Activated naive CD8-positive, alpha-beta T cell treated with anti-CD3 and anti-CD28 coated beads, Interleukin-2, amount 50 U/mL, for 24 hours (primary cell): ENCODE measurements at regions not wholly inside any gene's neighbourhood (a gene's known extent, or its start where the extent isn't known, plus 50 kb on each side); places are given as distances from the start of the nearest gene placed in this dataset.

Experiments used
- ATAC-seq: fragments of 150-1000 bp; cut with Tn5 transposase; one replicate; pipeline ENCODE4 v1.10.0; 2021
- DNase-seq: peaks from one replicate; pipeline ENCODE4 v3.0.0; 2021
- H3K27ac Mint-ChIP-seq: one replicate; pipeline ENCODE4 v1.8.0; 2021; ENCODE audit warnings: mild to moderate bottlenecking, mixed read lengths
- H3K27me3 Mint-ChIP-seq: one replicate; pipeline ENCODE4 v1.8.0; 2021; ENCODE audit warnings: mixed read lengths
- H3K36me3 Mint-ChIP-seq: one replicate; pipeline ENCODE4 v1.8.0; 2021; ENCODE audit warnings: low read depth, mixed read lengths
- H3K4me1 Mint-ChIP-seq: one replicate; pipeline ENCODE4 v1.8.0; 2021; ENCODE audit warnings: mixed read lengths
- H3K4me3 Mint-ChIP-seq: one replicate; pipeline ENCODE4 v1.8.0; 2021; ENCODE audit warnings: mild to moderate bottlenecking, moderate library complexity, mixed read lengths
- H3K9me3 Mint-ChIP-seq: one replicate; pipeline ENCODE4 v1.8.0; 2021; ENCODE audit warnings: mixed read lengths

GRCh38 chr2:206368484-206368883 lies 74.8 kb upstream of the ADAM23 start:
- peaks cover 2% of the 10 kb centered on the region for H3K36me3 Mint-ChIP-seq
- ATAC-seq, result no peak
- H3K9me3 Mint-ChIP-seq, result peaks cover 12% of the 10 kb centered on the region
- no peak overlapping the region for H3K27ac Mint-ChIP-seq
- H3K27me3 Mint-ChIP-seq, result no peaks in the 10 kb centered on the region
- H3K4me3 Mint-ChIP-seq, result no peak overlapping the region
- DNase-seq, result no peak
- peaks cover 3% of the 10 kb centered on the region for H3K4me1 Mint-ChIP-seq

DNA sequence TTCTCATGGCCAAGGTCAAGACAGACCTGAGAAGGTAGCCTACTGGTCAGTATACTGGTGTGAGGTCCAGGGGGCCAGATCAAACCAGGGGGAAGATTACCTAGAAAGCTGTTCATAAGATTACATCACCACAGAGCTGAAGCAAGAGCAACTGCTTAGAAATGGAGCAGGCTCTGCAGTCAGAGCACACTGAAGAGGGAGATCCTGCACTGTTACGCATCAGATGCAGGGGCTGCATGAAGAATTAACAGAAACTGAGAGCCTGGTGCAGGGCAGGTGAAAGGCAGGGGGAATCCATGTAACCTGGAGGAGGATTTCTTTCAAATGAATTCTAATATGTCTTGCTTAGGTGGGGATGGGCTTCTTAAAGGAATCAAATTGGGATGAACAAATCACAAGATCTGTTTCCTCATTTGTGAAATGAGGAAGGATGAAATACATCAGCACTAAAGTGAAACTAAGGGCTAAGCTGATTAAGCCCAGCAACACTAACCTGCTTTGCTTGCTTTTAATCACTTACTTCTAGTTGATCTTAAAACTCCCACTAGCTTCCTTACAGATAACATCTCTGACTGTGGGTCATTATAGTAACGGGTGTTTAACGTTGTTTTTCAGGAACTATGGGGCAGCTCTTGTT lies 74.3 kb upstream of the ADAM23 start:
- ATAC-seq (no peak), DNase-seq (no peak)
- Mint-ChIP-seq H3K9me3 (peaks cover 17% of the 10 kb centered on the region), H3K4me3 (no peak overlapping the region), H3K4me1 (peaks cover 3% of the 10 kb centered on the region), H3K27ac (no peak overlapping the region), H3K27me3 (no peaks in the 10 kb centered on the region), H3K36me3 (peaks cover 2% of the 10 kb centered on the region)

DNA sequence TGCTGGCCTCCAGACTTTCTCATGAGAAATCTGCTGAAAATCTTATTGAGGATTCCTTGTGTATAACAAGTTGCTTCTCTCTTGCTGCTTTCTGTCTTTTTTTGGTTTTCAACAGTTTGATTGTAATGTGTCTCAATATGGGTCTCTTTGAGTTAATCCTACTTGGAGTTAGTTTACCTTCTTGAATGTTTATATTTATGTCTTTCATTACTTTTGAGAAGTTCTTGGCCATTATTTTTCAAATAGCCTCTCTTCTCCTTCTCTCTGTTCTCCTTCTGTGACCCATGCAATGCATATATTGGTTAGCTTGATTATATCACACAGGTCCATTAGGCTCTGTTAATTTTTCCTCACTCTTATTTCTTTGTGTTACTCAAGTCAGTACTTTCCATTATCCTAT lies 67.4 kb upstream of the ADAM23 start:
- Mint-ChIP-seq H3K27ac (no peak overlapping the region), H3K9me3 (peaks cover 34% of the 10 kb centered on the region), H3K36me3 (peaks cover 2% of the 10 kb centered on the region), H3K4me3 (no peak overlapping the region), H3K27me3 (no peaks in the 10 kb centered on the region), H3K4me1 (no peaks in the 10 kb centered on the region)
- ATAC-seq (no peak), DNase-seq (no peak)

DNA sequence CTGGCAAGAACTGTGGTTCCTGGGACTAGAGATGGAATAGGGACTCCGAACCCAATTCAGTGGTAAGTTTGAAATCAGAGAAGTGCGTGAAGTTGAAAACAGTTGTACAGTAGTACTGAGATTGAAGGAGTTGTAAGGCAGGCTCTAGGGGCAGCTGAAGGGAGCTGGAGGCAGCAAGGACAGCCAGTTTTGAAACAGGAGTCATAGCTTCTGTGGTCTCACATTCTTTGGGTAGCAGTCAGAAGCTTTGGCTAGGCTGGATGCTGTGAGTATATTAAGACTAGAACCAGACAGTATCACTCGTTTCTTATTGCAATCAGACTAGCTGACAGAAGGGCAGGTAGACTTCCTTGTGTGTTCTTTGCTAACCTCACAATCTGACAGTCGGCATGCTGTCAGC lies 64.5 kb upstream of the ADAM23 start:
- Mint-ChIP-seq H3K36me3 (no peaks in the 10 kb centered on the region), H3K27me3 (no peaks in the 10 kb centered on the region), H3K9me3 (peaks cover 24% of the 10 kb centered on the region), H3K27ac (no peak overlapping the region), H3K4me1 (no peaks in the 10 kb centered on the region), H3K4me3 (no peak overlapping the region)
- no peak for ATAC-seq
- DNase-seq, result no peak

- DNase-seq, result no peak
- Mint-ChIP-seq H3K27me3 (no peaks in the 10 kb centered on the region), H3K9me3 (peaks cover 21% of the 10 kb centered on the region), H3K4me1 (no peaks in the 10 kb centered on the region), H3K4me3 (no peak overlapping the region), H3K36me3 (no peaks in the 10 kb centered on the region), H3K27ac (no peak overlapping the region)
- no peak for ATAC-seq
Measured at GRCh38 chr2:206379266-206379665, 64.1 kb upstream of the ADAM23 start.

GRCh38 chr2:206379886-206380285 lies 63.4 kb upstream of the ADAM23 start:
- Mint-ChIP-seq H3K27me3 (no peaks in the 10 kb centered on the region), H3K4me3 (no peak overlapping the region), H3K36me3 (no peaks in the 10 kb centered on the region), H3K27ac (no peak overlapping the region), H3K9me3 (peaks cover 22% of the 10 kb centered on the region), H3K4me1 (no peaks in the 10 kb centered on the region)
- ATAC-seq, result no peak
- DNase-seq, result no peak

DNA sequence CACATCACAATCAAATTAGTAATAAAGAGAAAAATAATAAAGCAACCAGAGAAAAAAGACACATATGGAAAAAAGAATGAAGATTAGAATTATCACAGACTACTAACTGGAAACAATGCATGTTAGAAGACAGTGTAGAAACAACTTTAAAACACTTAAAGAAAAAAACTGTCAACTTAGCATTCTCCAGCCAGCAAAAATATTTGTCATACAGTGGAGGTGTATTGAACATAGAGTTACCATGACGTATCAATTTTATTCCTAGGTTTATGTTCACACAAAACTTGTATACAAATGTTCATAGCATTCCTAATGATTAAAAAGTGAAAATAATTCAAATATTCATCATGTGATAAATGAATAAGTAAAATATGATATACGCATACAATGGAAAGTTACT lies 61.5 kb upstream of the ADAM23 start:
- Mint-ChIP-seq H3K4me1 (no peaks in the 10 kb centered on the region), H3K9me3 (peaks cover 12% of the 10 kb centered on the region), H3K36me3 (no peaks in the 10 kb centered on the region), H3K4me3 (no peak overlapping the region), H3K27me3 (peaks cover 5% of the 10 kb centered on the region), H3K27ac (no peak overlapping the region)
- no peak for ATAC-seq
- no peak for DNase-seq

DNA sequence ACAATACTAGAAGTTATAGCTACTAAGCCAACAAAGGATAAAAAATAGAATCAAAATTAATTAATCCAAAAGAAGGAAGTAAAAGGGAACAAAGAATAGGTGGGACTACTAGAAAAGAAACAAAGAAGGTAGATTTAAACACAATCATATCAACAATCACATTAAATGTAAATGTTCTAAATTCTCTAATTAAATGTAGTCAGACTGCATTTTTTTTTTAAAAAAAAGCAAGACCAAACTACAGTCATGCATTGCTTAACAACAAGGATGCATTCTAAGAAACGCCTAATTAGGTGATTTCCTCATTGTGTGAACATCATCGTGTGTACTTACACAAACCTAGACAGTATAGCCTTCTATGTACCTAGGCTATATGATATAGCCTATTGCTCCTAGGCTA lies 59.7 kb upstream of the ADAM23 start:
- Mint-ChIP-seq H3K9me3 (peaks cover 12% of the 10 kb centered on the region), H3K4me1 (no peaks in the 10 kb centered on the region), H3K36me3 (no peaks in the 10 kb centered on the region), H3K27ac (no peak overlapping the region), H3K4me3 (no peak overlapping the region), H3K27me3 (peaks cover 6% of the 10 kb centered on the region)
- no peak for ATAC-seq
- no peak for DNase-seq

DNA sequence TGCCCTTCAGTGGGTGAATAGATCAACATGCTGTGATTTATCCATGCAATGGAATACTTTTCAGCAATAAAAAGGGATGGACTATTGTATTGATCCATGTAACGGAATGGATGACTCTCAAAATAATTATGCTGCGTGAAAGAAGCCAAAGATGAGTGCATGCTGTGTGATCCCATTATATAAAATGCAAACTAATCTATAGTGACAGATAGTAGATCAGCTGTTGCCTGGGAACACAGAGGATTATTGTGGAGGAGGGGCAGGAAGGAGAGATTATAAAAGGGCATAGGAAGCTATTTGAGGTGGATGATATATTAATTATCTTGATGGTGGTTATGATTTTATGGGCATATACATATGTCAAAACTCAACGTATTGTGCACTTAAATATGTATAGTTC lies 55.5 kb upstream of the ADAM23 start:
- Mint-ChIP-seq H3K27ac (no peak overlapping the region), H3K4me1 (no peaks in the 10 kb centered on the region), H3K4me3 (no peak overlapping the region), H3K9me3 (peaks cover 7% of the 10 kb centered on the region), H3K36me3 (no peaks in the 10 kb centered on the region), H3K27me3 (peaks cover 6% of the 10 kb centered on the region)
- DNase-seq (no peak), ATAC-seq (no peak)

GRCh38 chr2:206388698-206389097 lies 54.6 kb upstream of the ADAM23 start:
- ATAC-seq, result no peak
- H3K36me3 Mint-ChIP-seq, result no peaks in the 10 kb centered on the region
- H3K4me1 Mint-ChIP-seq, result no peaks in the 10 kb centered on the region
- no peak overlapping the region for H3K4me3 Mint-ChIP-seq
- H3K9me3 Mint-ChIP-seq, result peaks cover 7% of the 10 kb centered on the region
- no peak for DNase-seq
- no peak overlapping the region for H3K27ac Mint-ChIP-seq
- H3K27me3 Mint-ChIP-seq, result peaks cover 6% of the 10 kb centered on the region

GRCh38 chr2:206389164-206389563 lies 54.2 kb upstream of the ADAM23 start:
- Mint-ChIP-seq H3K4me1 (no peaks in the 10 kb centered on the region), H3K4me3 (no peak overlapping the region)
- no peak for ATAC-seq

GRCh38 chr2:206390181-206390580 lies 53.2 kb upstream of the ADAM23 start:
- ATAC-seq (no peak), DNase-seq (no peak)
- Mint-ChIP-seq H3K27me3 (peaks cover 8% of the 10 kb centered on the region), H3K36me3 (no peaks in the 10 kb centered on the region), H3K4me1 (no peaks in the 10 kb centered on the region), H3K4me3 (no peak overlapping the region), H3K9me3 (peaks cover 8% of the 10 kb centered on the region), H3K27ac (no peak overlapping the region)

More at GRCh38 chr2:206389164-206389563, 54.2 kb upstream of the ADAM23 start:
- DNase-seq, result no peak
- no peak overlapping the region for H3K27ac Mint-ChIP-seq
- H3K36me3 Mint-ChIP-seq, result no peaks in the 10 kb centered on the region
- H3K9me3 Mint-ChIP-seq, result peaks cover 7% of the 10 kb centered on the region
- H3K27me3 Mint-ChIP-seq, result peaks cover 6% of the 10 kb centered on the region

- peaks cover 5% of the 10 kb centered on the region for H3K9me3 Mint-ChIP-seq
- no peaks in the 10 kb centered on the region for H3K36me3 Mint-ChIP-seq
- ATAC-seq (no peak), DNase-seq (peak; percentile 13)
- no peak overlapping the region for H3K27ac Mint-ChIP-seq
- peaks cover 3% of the 10 kb centered on the region for H3K27me3 Mint-ChIP-seq
- H3K4me1 Mint-ChIP-seq, result no peaks in the 10 kb centered on the region
- no peak overlapping the region for H3K4me3 Mint-ChIP-seq
Measured at GRCh38 chr2:206392118-206392517, 51.2 kb upstream of the ADAM23 start.
